B cell (primary cell): ENCODE measurements at regions not wholly inside any gene's neighbourhood (a gene's known extent, or its start where the extent isn't known, plus 50 kb on each side); places are given as distances from the start of the nearest gene placed in this dataset.

Experiments used
- ATAC-seq: fragments of 200-7000 bp; cut with Tn5 transposase; one replicate; pipeline ENCODE4 v1.10.0; 2021; ENCODE audit warnings: low read depth, mild to moderate bottlenecking, moderate number of reproducible peaks, moderate library complexity
- CTCF ChIA-PET: fragments of 350-600 bp; sonication (Branson Sonifier 250); formaldehyde crosslinking; loops from one replicate; lab custom pipeline; 2021; ENCODE audit warnings: antibody characterized with exemption, inconsistent platforms; lab: Charles Lee
- POLR2A ChIA-PET: fragments of 350-600 bp; sonication (Branson Sonifier 250); formaldehyde crosslinking; loops from one replicate; lab custom pipeline; 2021; ENCODE audit warnings: antibody characterized with exemption; lab: Charles Lee
- DNase-seq: peaks from one replicate; pipeline ENCODE4 v3.0.0; 2013
- H2AFZ ChIP-seq: 2 replicates; pipeline ENCODE4 v1.6.1; 2012; ENCODE audit warnings: mild to moderate bottlenecking, low read depth, low read length; ENCODE audit not compliant: insufficient read depth, poor library complexity, severe bottlenecking
- H3K27ac ChIP-seq, 2 donors: 1 replicate in 1 of 2; 2 replicates in 1 of 2; pipeline ENCODE4 v1.5.1; 2012 to 2013; ENCODE audit warnings: low read length in 2 of 2, mild to moderate bottlenecking in 2 of 2, moderate library complexity in 1 of 2
- H3K27me3 ChIP-seq, 4 experiments: fragments of 200-600 bp in 1 of 4; sonication (generic) in 1 of 4; replicated peaks in 1 of 4; 1 replicate in 2 of 4; 2 replicates in 2 of 4; pipeline versions ENCODE4 v1.6.1 to v1.7.0; 2013 to 2016; ENCODE audit warnings: low read length in 3 of 4, mild to moderate bottlenecking in 2 of 4, mixed read lengths in 1 of 4, moderate library complexity in 1 of 4; ENCODE audit not compliant: insufficient read depth in 4 of 4, control insufficient read depth in 3 of 4; ENCODE audit errors: control extremely low read depth in 1 of 4
- H3K36me3 ChIP-seq, 2 experiments: replicated peaks in 1 of 2; 1 replicate in 1 of 2; 2 replicates in 1 of 2; pipeline versions ENCODE4 v1.6.1 to v1.7.1; 2013; ENCODE audit warnings: low read length in 1 of 2; ENCODE audit not compliant: insufficient read depth in 2 of 2, control insufficient read depth in 1 of 2; ENCODE audit errors: control extremely low read depth in 1 of 2, extremely low read depth in 1 of 2
- H3K4me1 ChIP-seq, 2 donors: fragments of 200-600 bp in 1 of 2; sonication (generic) in 1 of 2; 1 replicate in 1 of 2; 2 replicates in 1 of 2; pipeline versions ENCODE4 v1.5.1 to v1.6.1; 2013 to 2017; ENCODE audit warnings: low read length in 2 of 2; ENCODE audit not compliant: control insufficient read depth in 2 of 2, insufficient read depth in 2 of 2
- H3K4me2 ChIP-seq: replicated peaks from 2 replicates; pipeline ENCODE3; 2012; ENCODE audit warnings: mild to moderate bottlenecking, low read depth, low read length; ENCODE audit not compliant: poor library complexity, severe bottlenecking
- H3K4me3 ChIP-seq, 5 experiments: fragments of 200-600 bp in 1 of 5; sonication (generic) in 1 of 5; 1 replicate in 3 of 5; 2 replicates in 2 of 5; pipeline versions ENCODE4 v1.5.1 to v1.7.0; 2011 to 2016; ENCODE audit warnings: low read length in 4 of 5, mild to moderate bottlenecking in 4 of 5, low read depth in 2 of 5, control low read depth in 1 of 5, moderate library complexity in 1 of 5; ENCODE audit not compliant: insufficient read depth in 1 of 5; ENCODE audit errors: control extremely low read depth in 1 of 5, extremely low read depth in 1 of 5
- H3K79me2 ChIP-seq: fragments of 200-600 bp; sonication (generic); one replicate; pipeline ENCODE4 v1.6.0; 2016; ENCODE audit warnings: low read length; ENCODE audit not compliant: control insufficient read depth, insufficient read depth
- H3K9ac ChIP-seq: fragments of 200-600 bp; sonication (generic); 2 replicates; pipeline ENCODE4 v1.6.1; 2017; ENCODE audit warnings: mild to moderate bottlenecking, low read length, moderate library complexity
- H3K9me3 ChIP-seq, 3 donors: one replicate each; pipeline versions ENCODE4 v1.6.1 to v1.7.1; 2013; ENCODE audit warnings: low read length in 2 of 3; ENCODE audit not compliant: control insufficient read depth in 2 of 3, insufficient read depth in 1 of 3; ENCODE audit errors: control extremely low read depth in 1 of 3
- H4K20me1 ChIP-seq: 2 replicates; pipeline ENCODE4 v1.6.0; 2012; ENCODE audit warnings: mild to moderate bottlenecking, low read length; ENCODE audit not compliant: insufficient read depth, control insufficient read depth, poor library complexity, severe bottlenecking
- H3K27ac Mint-ChIP-seq: one replicate; pipeline ENCODE4 v1.8.0; 2021; ENCODE audit warnings: mixed read lengths
- H3K27me3 Mint-ChIP-seq: one replicate; pipeline ENCODE4 v1.8.0; 2021; ENCODE audit warnings: mixed read lengths
- H3K4me1 Mint-ChIP-seq: one replicate; pipeline ENCODE4 v1.8.0; 2021; ENCODE audit warnings: mixed read lengths
- H3K4me3 Mint-ChIP-seq: one replicate; pipeline ENCODE4 v1.8.0; 2021; ENCODE audit warnings: mixed read lengths
- H3K9me3 Mint-ChIP-seq: one replicate; pipeline ENCODE4 v1.8.0; 2022; ENCODE audit warnings: mixed read lengths; ENCODE audit not compliant: insufficient read depth
- EZH2 ChIP-seq: IDR thresholded peaks from 2 replicates; pipeline ENCODE4 v1.6.1; 2012; ENCODE audit warnings: borderline replicate concordance, low read depth, mild to moderate bottlenecking, moderate library complexity, low read length; ENCODE audit not compliant: insufficient read depth, poor library complexity, severe bottlenecking
- WGBS: methylation state at CpG from one replicate; pipeline ENCODE4 v1.1.5; 2013; ENCODE audit warnings: missing lambda C conversion rate; ENCODE audit not compliant: insufficient coverage; 5-methylcytosine and 5-hydroxymethylcytosine counted together
- intact Hi-C: fragments of 100-400 bp; cut with micrococcal nuclease; formaldehyde crosslinking; loops from one replicate; pipeline ENCODE4 v1.10.0; 2022
- TF ChIP-seq, protein P1 (sequence below): fragments of 200-600 bp; IDR thresholded peaks from one replicate; pipeline ENCODE4 v1.8.0; 2022; ENCODE audit warnings: antibody characterized with exemption, mild to moderate bottlenecking

DNA sequence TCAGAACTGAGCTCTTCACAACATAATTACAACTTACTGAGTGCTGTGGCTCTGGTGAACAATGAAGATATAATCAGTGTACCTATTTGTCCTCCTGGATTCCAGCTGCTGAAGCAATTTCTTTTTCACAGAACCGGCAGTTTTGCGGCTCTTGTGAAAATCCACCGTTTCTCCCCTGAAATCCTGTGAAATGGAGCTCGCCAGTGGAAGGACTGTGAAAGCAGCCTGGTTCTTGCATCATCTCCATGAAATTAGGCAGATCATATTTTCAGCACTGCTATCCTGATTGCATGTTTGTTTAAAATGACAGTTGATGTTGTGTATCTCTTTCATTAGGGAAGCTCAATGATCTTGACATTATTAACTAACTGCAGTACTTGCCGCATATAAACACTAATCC lies 120.2 kb upstream of the SNX19 start:
- WGBS = 90% methylated on average over 5 of the region's 5 CpGs
- peaks cover 0 to 3% (median 0%) of the 10 kb centered on the region in 4 experiments for H3K27me3 ChIP-seq
- intact Hi-C loops = no loop called here
- Mint-ChIP-seq H3K27me3 (peaks cover 6% of the 10 kb centered on the region), H3K27ac (no peak overlapping the region), H3K9me3 (no peaks in the 10 kb centered on the region), H3K4me1 (no peaks in the 10 kb centered on the region), H3K4me3 (no peak overlapping the region)
- no peak overlapping the region for H2AFZ ChIP-seq
- no peak overlapping the region for H3K27ac ChIP-seq
- H3K9ac ChIP-seq = no peak overlapping the region
- no peaks in the 10 kb centered on the region for H3K4me1 ChIP-seq
- DNase-seq (no peak), ATAC-seq (no peak)
- no peaks in the 10 kb centered on the region for H3K36me3 ChIP-seq
- no peaks in the 10 kb centered on the region for H3K9me3 ChIP-seq
- H3K4me2 ChIP-seq = no peak overlapping the region
- ChIA-PET CTCF (no interaction called here), POLR2A (no interaction called here)
- TF ChIP-seq, protein P1, sequence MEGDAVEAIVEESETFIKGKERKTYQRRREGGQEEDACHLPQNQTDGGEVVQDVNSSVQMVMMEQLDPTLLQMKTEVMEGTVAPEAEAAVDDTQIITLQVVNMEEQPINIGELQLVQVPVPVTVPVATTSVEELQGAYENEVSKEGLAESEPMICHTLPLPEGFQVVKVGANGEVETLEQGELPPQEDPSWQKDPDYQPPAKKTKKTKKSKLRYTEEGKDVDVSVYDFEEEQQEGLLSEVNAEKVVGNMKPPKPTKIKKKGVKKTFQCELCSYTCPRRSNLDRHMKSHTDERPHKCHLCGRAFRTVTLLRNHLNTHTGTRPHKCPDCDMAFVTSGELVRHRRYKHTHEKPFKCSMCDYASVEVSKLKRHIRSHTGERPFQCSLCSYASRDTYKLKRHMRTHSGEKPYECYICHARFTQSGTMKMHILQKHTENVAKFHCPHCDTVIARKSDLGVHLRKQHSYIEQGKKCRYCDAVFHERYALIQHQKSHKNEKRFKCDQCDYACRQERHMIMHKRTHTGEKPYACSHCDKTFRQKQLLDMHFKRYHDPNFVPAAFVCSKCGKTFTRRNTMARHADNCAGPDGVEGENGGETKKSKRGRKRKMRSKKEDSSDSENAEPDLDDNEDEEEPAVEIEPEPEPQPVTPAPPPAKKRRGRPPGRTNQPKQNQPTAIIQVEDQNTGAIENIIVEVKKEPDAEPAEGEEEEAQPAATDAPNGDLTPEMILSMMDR = no peak
- no peak for TF ChIP-seq EZH2
- H4K20me1 ChIP-seq = no peaks in the 10 kb centered on the region
- H3K4me3 ChIP-seq = no peak overlapping the region
- H3K79me2 ChIP-seq = no peaks in the 10 kb centered on the region

DNA sequence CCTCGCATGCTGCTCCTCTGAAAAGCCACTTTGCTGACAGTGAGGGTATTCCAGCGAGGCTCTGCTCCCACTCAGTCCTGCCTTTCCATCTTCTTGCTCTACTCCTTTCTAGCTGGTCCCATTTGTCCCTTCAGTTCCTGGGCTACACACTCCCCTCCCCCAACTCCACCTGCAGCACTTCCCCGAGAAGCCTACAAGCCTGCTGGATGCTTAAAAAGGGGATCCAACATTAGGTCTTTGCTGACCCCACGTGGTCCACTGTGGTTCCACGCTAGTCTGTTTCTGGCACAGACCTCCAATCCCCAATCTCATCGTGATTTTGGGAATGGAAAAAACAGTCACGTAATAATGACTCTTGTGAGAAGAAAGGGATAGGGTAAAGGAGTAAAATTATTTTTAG lies 121.6 kb upstream of the SNX19 start:
- Mint-ChIP-seq H3K4me1 (no peaks in the 10 kb centered on the region), H3K4me3 (no peak overlapping the region), H3K9me3 (no peaks in the 10 kb centered on the region), H3K27me3 (peaks cover 6% of the 10 kb centered on the region), H3K27ac (no peak overlapping the region)
- intact Hi-C loops = no loop called here
- Histone ChIP-seq H3K4me3 (no peak overlapping the region), H3K9ac (no peak overlapping the region), H3K9me3 (no peaks in the 10 kb centered on the region), H2AFZ (no peak overlapping the region), H3K79me2 (no peaks in the 10 kb centered on the region), H3K27ac (no peak overlapping the region), H3K27me3 (peaks cover 0 to 3% (median 0%) of the 10 kb centered on the region in 4 experiments), H3K36me3 (no peaks in the 10 kb centered on the region), H3K4me1 (no peaks in the 10 kb centered on the region), H4K20me1 (no peaks in the 10 kb centered on the region), H3K4me2 (no peak overlapping the region)
- 60% methylated on average over 3 of the region's 7 CpGs for WGBS
- TF ChIP-seq EZH2 = no peak
- TF ChIP-seq, protein P1 = no peak
- ATAC-seq = no peak
- DNase-seq = no peak
- ChIA-PET CTCF (no interaction called here), POLR2A (no interaction called here)
